HG03521 (cell line): ENCODE measurements at regions not wholly inside any gene's neighbourhood (a gene's known extent, or its start where the extent isn't known, plus 50 kb on each side); places are given as distances from the start of the nearest gene placed in this dataset.
A peak's percentile ranks its signal among the peaks of the same experiment; 100 is the strongest.
"Not testable (repeated sequence)": the region's sequence is repeated elsewhere in the genome, so short reads cannot be mapped to it uniquely, and the experiment has no call there.

ENCODE experiments used
- ATAC-seq: cut with Tn5 transposase; IDR thresholded peaks from one replicate; pipeline ENCODE4 v1.9.1; 2021; ENCODE audit warnings: mild to moderate bottlenecking, moderate library complexity; ENCODE audit not compliant: unreplicated experiment

DNA sequence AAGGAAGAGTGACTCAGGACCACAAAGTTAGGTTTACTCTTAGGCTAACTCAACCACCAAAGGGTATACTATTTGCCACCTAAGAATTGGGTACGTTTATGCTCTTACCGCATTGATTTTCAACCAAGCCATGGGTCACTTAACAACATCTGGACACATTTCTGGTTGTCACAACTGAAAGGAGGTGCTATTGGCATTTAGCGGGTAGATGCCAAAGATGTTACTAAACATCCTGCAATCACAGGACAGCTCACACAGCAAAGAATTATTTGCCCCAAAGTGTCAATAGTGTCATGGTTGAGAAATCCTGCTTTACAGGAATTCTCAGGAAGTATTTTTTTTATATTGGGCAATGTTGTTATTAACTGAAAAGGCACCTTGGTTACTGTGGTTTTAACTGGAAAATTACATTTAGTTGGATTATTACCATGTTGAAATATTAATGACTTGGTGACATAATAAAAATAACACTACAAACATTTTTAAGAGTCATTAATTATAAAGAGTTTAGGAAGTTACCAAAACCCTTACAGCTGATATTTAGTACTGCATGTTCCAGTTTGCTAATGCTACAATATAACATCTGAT is 185.0 kb upstream of the TMEM196 start:
- no peak for ATAC-seq

DNA sequence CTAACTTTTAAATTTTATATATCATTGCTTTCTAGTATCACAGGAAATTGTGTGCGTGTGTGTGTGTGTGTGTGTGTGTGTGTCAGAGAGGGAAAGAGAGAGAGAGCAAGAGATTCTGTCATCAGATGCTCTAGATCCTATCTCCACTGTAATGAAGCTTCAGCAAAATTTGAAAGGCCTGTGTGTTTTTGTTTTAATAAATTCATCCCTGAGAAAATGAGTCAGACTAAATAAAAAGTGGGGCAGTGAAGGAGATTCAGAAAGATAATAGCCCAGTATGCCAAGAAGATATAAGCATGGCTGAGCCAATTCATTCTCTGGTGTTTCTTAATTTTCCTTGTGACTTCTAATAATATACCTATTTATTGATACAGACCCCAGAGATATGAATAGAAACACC is 184.2 kb upstream of the TMEM196 start:
- no peak for ATAC-seq

DNA sequence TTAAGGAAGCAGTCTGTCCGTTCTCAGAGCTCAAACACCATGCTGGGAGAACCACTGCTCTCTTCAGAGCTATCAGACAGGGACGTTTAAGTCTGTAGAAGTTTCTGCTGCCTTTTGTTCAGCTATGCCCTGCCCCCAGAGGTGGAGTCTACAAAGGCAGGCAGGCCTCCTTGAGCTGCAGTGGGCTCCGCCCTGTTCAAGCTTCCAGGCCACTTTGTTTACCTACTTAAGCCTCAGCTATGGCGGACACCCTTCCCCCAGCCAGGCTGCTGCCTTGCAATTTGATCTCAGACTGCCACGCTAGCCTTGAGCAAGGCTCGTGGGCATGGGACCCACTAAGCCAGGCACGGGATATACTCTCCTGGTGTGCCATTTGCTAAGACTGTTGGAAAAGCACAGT is 180.7 kb upstream of the TMEM196 start:
- ATAC-seq = not testable (repeated sequence)

DNA sequence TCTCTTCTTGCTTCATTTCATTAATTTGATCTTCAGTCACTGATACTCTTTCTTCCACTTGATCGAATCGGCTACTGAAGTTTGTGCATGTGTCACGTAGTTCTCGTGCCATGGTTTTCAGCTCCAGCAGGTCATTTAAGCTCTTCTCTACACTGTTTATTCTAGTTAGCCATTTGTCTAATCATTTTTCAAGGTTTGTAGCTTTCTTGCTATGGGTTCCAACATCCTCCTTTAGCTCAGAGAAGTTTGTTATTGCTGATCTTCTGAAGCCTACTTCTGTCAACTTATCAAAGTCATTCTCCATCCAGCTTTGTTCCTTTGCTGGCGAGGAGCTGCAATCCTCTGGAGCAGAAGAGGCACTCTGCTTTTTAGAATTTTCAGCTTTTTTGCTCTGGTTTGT is 180.0 kb upstream of the TMEM196 start:
- ATAC-seq = not testable (repeated sequence)

DNA sequence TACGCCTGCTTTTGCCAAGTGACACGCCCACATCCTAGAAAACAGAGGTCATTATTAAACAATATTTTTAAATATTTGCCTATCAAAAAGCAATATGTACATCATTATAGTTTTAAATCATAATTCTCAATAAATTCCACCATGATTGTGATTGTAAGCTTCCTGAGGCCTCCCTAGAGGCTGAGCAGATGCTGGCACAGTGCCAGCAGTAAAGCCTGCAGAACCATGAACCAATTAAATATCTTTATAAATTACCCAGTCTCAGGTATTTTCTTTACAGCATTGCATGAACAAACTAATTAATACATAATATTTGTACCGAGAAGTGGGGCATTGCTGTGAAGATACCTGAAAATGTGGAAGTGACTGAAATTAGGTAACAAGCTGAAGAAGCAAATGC is 174.7 kb upstream of the TMEM196 start:
- ATAC-seq = no peak

DNA sequence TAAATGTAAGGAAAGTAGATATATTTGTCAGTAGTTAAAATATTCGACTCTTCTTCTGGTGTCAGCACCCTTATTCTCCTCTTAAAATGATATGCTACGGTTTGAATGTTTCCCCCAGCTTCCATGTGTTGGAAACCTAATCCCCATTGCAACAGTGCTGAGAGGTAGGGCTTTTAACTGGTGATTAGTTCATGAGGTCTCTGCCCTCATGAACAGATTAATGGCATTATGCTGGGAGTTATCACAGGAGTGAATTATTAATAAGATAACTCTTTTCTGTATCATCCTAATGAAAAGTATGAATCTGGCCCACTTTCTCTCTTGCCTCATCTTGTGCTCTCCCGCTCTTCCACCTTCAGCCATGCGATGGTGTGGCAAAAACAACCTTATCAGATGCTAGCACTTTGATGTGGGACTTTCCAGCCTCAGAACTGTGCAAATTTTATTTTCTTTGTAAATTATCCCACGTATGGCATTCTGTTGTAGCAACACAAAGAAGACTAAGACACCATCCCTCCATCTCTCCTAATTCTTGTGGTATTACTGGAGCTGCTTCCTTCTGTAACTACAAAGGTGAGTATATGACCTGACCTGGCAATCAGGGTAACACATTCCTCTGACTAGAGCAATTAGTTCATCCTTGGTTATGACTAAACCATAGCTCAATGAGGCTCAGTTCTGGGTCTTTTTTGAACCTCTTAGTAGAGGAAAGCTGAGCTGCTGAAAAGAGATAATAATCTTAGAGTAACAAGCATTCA is 171.1 kb upstream of the TMEM196 start:
- ATAC-seq = no peak

DNA sequence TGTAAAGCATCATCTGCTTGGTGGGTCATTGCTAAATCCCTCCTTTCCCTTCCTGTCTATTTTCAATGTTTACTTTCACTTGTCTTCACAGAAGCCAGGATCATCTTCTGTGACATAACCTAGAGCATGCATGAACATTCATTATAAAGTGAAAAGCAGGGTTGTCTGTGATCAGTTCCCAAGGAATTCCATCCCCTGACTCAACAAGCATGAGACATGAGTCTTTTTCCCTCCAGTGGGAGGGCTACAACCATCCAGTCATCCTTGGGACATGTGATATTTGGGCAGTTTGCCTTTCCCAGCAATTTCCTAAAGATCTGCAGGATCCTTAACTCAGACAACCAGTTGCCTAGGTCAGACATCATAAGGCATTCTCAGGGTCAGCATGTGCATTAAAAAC is 166.3 kb upstream of the TMEM196 start:
- no peak for ATAC-seq

DNA sequence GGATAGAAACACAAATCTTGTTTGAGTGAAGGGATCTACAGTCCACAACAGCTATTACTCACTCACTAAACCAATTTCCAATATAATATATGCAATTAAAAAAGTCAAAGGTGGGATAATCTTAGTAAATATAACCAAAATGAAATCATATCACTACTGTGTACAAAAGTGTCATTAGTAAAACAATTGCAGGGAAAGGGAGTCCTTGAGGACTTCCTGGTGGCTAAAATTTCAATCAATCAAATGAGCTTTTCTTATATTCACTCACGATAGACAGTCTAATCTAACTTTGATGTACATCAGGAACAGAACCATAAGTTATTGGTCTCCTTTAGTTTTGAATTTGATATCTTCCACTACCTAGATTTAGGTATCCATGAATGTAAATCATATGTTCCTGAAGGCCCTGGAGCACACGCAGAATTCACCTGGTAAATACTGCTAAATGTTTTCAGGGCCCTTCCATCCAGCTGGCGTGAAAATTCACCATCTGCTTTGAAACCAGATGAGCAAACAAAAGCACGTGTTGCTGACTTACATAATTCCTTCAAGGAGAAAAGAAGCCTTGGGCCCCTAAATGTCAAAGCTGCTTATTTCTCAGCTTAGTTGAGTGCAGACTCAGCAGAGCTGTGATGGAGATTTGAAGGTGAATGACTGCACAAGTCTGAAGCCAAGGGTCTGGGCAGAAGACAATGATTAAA is 159.3 kb upstream of the TMEM196 start:
- ATAC-seq = no peak

DNA sequence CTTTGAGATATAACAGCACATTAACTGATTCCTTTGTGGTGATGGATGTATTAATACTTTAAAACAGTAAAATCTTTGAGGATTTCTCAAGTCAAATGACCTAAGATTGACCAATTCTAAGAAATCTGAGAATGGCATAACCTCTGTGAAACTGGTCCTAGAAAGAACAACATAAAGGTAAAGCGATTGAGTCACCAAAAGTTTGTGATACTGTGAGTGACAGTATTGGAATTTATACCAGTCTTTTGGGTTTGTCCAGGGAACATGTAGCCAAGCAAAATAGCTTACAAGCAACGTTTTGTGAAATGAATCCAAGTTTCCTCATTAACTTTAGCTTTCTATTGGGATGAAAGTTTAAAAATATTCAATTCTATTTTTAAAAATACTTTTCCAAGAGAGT is 157.4 kb upstream of the TMEM196 start:
- no peak for ATAC-seq

DNA sequence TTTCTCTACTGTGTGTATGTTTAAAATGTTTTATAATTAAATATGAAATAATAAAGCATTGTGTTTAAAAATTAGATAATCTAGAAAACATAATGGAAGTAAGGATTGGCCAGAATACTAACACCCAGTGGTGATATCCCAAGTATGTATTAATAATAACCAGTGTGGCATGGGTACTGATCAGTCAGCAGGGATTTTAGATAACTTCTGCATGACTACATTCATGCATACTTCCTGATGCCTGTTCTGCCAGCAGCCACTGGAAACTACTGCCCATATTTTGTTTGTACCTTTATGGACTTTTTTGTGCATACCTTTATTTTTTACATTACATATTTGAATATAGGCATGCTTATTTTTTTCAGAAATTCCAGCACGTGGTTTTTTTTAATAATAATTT is 156.6 kb upstream of the TMEM196 start:
- no peak for ATAC-seq

DNA sequence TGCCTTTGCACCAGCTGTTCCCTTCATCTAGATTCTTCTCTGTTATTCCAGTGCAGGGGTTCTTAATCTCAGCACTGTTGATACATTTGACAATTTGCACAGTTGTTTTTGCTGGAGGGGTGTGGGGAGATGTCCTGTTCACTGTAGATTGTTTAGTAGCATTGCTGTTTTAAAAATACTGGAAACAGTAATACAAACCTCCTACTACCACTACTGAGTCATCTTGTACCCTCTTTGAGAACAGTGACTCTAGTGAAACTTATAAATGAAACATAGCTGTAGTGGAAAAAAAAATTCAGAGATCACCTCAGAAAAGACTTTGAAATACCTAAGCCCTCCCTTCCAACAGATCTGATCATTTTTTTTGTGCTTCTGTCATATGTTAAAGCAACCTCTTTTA is 154.8 kb upstream of the TMEM196 start:
- ATAC-seq = peak; percentile 87

DNA sequence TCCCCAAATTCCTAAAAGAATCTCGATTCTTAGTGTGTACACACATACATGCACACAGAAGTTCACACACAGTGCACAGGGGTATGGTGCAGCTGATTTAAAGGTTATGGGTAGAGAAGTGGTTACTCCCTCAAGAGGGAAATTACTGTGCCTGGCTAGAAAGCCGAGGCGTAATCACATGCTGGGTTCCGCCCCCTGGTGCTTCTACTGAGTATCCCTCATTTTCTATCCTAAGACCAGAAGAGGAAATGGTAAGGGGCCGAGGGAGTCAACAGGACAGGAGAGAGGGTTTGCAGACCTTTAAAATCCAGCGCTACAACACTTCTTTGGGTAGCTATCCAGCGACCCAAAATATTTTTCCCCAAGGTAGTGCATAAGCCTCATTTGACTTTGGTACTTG is 147.3 kb upstream of the TMEM196 start:
- ATAC-seq = no peak

DNA sequence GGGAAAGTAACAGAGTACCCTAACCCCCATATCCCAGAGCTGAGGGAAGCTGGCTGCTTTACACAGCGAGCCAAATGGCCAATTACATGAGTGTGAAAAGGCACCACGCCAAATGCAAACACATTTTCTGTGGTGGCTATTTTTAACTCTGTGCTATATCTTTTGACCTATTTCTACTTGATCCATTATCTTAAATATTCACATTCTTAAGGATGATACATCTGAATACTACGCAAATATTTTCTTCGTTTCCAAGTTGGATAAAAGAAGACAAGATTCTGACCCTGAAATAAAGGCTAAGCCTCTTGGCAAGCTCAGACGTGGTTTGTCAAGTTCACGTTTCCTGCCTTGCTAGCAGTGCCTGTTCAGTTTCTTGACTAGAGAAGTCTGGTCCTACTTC is 146.7 kb upstream of the TMEM196 start:
- ATAC-seq = no peak

DNA sequence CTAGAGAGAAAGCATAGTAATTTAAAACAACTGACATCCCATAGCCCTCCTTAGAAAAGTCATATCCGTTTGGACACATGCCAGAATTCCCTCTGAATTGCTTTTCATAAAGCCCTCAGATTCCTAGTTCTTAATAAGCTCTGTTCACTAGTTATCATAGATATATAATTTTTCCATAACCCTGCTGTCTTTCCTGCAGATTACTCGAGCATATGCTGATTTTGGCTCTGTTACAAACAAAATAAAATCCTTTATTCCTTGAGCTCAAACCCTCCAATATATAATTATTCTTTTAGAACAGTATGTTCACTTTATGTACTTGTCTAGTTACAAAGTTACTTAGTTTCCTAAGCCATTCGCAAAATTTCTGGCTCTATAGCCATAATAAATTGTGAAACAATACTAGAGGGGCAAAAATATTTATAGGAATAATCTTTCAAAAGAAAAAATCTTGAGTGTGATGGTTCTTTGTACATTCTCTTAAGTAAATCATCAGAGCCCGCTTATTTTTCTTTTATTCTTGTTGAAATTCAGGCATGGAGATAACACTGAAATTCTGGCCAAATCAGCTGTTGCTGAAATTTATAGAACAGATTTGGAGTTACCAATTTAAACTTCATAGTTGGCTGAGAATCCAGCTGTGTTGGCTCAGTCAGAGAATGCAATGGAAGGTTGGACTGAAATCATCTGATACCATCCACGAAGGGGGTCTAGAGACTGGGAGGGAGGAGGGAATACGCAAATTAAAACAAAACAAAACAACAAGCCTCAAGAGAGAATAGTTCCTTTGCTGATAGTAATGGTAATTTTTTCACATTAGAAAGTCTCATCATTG is 146.1 kb upstream of the TMEM196 start:
- no peak for ATAC-seq

DNA sequence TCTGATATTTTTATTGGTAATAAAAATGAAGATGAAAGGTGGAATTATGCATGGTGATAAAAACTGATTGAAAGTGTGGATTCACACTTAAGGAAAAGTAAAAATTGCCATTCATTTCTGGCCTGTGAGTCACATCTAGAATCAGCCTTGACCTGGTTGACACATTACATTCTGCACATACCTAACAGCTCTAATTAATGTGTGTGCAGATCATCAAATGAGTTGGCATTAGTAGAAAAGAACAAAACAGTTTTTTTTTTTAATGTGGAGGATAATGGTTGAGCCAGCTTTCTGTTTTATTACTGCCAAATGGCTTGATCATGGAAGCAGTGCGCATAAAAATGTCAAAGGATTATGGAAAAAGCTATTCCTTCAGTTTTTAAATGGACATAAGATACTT is 142.6 kb upstream of the TMEM196 start:
- ATAC-seq = no peak

DNA sequence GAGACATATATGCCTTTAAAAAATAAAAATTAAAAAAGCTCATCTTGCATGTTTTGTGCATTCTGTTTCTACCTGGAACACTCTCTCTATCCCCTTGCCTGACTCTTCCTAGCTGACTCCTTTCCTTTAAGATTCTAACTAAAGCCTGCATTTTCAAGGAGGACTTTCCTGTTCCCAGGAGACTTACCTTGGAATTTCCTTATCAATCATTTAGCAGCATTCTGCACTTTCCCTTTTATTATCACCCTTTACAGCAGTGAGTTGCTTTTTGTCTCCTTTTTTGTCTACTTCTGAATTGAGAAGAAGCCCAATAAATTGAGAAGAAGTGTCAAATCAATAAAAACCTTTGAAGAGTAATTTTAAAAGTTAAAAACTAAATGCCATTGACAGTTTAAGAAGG is 142.2 kb upstream of the TMEM196 start:
- ATAC-seq = no peak

DNA sequence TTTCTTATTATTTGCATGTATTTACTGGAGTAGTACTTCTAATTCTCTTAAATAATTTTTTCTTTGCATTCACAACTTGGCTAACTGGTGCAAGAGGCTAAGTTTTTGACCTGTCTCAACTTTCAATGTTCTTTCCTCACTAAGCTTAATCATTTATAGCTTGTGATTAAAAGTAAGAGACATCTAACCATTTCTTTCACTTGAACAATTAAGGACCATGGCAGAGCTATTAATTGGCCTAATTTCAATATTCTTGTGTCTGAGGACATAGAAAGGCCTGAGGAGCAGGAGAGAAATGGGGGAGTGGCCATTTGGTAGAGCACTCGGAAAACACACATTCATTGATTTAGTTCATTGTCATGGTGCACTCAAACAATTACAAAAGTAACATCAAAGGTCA is 141.4 kb upstream of the TMEM196 start:
- ATAC-seq = no peak

DNA sequence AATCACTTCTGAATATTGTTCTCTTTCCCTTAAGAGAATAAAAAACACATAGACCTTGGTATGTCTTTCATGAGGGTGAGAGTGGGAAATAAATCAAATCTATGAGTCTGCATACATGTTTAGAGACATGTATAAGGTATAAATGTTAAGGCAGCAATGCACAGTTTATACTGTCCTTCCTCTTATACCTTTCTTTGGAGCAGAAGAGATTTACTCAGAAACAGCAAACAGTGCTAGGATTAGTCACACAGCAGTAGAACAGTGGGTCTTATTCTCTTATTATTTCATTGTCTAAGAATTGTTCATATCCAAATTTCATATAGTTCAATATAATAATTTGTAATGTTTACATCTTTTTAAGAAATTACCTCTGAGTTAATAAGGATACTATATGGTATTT is 126.7 kb upstream of the TMEM196 start:
- no peak for ATAC-seq

DNA sequence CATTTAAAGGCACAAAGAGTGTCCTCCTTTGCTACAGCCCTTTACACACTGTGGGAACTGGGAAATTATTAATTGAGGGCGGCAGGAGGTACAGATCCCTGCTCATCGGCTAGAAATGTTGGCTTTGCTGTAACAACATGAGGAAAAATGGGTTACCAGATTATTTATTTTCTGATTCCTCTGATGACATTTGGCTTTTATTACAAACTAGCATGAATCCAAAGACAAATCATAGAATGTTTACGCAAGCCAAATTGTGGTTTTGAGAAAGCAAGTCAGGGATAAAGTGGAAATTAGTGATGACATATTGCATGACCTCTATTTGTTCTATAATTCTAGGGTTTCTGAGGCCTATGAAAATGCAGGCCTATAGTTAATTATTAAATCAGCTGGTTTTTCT is 126.1 kb upstream of the TMEM196 start:
- ATAC-seq = no peak

DNA sequence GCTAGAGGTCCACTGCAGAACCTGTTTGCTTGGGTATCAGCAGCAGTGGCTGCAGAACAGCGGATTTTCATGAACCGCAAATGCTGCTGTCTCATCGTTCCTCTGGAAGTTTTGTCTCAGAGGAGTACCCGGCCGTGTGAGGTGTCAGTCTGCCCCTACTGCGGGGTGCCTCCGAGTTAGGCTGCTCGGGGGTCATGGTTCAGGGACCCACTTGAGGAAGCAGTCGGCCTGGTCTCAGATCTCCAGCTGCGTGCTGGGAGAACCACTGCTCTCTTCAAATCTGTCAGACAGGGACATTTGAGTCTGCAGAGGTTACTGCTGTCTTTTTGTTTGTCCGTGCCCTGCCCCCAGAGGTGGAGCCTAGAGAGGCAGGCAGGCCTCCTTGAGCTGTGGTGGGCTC is 109.5 kb upstream of the TMEM196 start:
- ATAC-seq = not testable (repeated sequence)

DNA sequence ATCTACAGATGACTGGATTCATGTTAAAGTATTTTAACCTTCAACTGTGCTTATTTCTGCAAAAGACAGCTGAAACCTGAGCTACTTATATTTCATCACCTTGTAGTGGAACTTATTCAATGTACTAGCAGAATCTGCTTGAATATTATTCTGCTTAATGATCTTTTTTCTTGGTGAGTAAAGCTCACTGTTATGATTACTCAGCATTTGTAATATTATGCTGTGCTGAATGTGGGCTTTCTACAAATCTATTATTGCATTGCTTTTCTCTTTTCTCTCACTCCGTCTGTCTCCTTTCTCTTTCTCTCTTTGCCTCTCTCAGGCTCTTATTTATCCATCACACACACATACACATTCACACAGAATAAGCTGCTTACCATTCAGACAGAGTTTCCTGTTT is 98.7 kb upstream of the TMEM196 start:
- ATAC-seq = no peak
